Progenitor cell of endocrine pancreas (in vitro differentiated cells): ENCODE measurements at regions not wholly inside any gene's neighbourhood (a gene's known extent, or its start where the extent isn't known, plus 50 kb on each side); places are given as distances from the start of the nearest gene placed in this dataset.

Source experiments
- DNase-seq: peaks from one replicate; pipeline ENCODE4 v3.0.0; 2021; ENCODE audit warnings: low spot score; ENCODE audit not compliant: unreplicated experiment
- H3K27ac Mint-ChIP-seq: 2 replicates; pipeline ENCODE4 v1.8.0; 2021; ENCODE audit warnings: mild to moderate bottlenecking, moderate library complexity, mixed read lengths
- H3K27me3 Mint-ChIP-seq: 2 replicates; pipeline ENCODE4 v1.8.0; 2021; ENCODE audit warnings: mixed read lengths
- H3K36me3 Mint-ChIP-seq: 2 replicates; pipeline ENCODE4 v1.8.0; 2022; ENCODE audit warnings: mixed read lengths; ENCODE audit not compliant: insufficient read depth
- H3K4me1 Mint-ChIP-seq: 2 replicates; pipeline ENCODE4 v1.8.0; 2021; ENCODE audit warnings: low read depth, mixed read lengths
- H3K4me3 Mint-ChIP-seq: 2 replicates; pipeline ENCODE4 v1.8.0; 2021; ENCODE audit warnings: low read depth, mild to moderate bottlenecking, moderate library complexity, mixed read lengths
- H3K9me3 Mint-ChIP-seq: 2 replicates; pipeline ENCODE4 v1.8.0; 2021; ENCODE audit warnings: low read depth, mixed read lengths
- CTCF ChIP-seq: fragments of 200-600 bp; sonication (generic); IDR thresholded peaks from one replicate; pipeline ENCODE4 v1.5.0; 2021; ENCODE audit warnings: antibody characterized with exemption, mild to moderate bottlenecking; ENCODE audit not compliant: unreplicated experiment

DNA sequence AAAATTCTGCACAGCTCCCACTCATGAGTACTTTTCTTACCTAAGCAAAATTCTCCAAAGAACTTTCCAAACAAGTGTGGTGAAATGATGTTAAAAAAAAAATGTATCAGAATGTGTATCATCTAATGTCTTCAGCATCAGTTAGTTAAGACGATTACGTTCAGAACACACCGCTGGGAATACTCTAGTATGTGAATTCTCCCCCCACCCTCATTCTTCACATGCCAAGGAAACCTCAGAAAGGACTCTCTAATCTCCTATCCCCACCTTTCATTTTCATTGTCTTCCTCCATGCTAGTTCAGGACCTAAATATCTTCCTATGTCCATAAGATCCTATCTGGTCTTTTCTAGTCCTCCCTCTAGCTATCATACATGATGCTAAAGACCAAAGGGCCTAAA is 457.4 kb downstream of the SHQ1 start:
- no peak for DNase-seq
- H3K4me3 Mint-ChIP-seq, result no peak overlapping the region
- H3K36me3 Mint-ChIP-seq, result peaks cover 3% of the 10 kb centered on the region
- no peak overlapping the region for H3K27ac Mint-ChIP-seq
- H3K4me1 Mint-ChIP-seq, result peaks cover 21% of the 10 kb centered on the region
- no peaks in the 10 kb centered on the region for H3K9me3 Mint-ChIP-seq
- no peaks in the 10 kb centered on the region for H3K27me3 Mint-ChIP-seq
- TF ChIP-seq CTCF, result no peak

- Mint-ChIP-seq H3K4me3 (no peak overlapping the region), H3K27me3 (no peaks in the 10 kb centered on the region), H3K4me1 (peaks cover 35% of the 10 kb centered on the region), H3K27ac (no peak overlapping the region), H3K9me3 (no peaks in the 10 kb centered on the region), H3K36me3 (no peaks in the 10 kb centered on the region)
- no peak for TF ChIP-seq CTCF
- DNase-seq, result no peak
These were observed 459.6 kb downstream of the SHQ1 start for GRCh38 chr3:72388644-72389043.

- peak overlapping the region; percentile 7 for H3K27ac Mint-ChIP-seq
- H3K27me3 Mint-ChIP-seq, result no peaks in the 10 kb centered on the region
- no peaks in the 10 kb centered on the region for H3K9me3 Mint-ChIP-seq
- H3K4me3 Mint-ChIP-seq, result no peak overlapping the region
- peak; percentile 19 for TF ChIP-seq CTCF
- no peaks in the 10 kb centered on the region for H3K36me3 Mint-ChIP-seq
- H3K4me1 Mint-ChIP-seq, result peaks cover 39% of the 10 kb centered on the region
- DNase-seq, result no peak
These were observed 460.1 kb downstream of the SHQ1 start for GRCh38 chr3:72388117-72388516.

GRCh38 chr3:72386327-72387000 is 461.8 kb downstream of the SHQ1 start:
- no peak overlapping the region for H3K27ac Mint-ChIP-seq
- H3K4me3 Mint-ChIP-seq, result no peak overlapping the region
- H3K36me3 Mint-ChIP-seq, result no peaks in the 10 kb centered on the region
- no peaks in the 10 kb centered on the region for H3K27me3 Mint-ChIP-seq
- DNase-seq, result no peak
- peaks cover 52% of the 10 kb centered on the region for H3K4me1 Mint-ChIP-seq
- H3K9me3 Mint-ChIP-seq, result no peaks in the 10 kb centered on the region
- no peak for TF ChIP-seq CTCF

DNA sequence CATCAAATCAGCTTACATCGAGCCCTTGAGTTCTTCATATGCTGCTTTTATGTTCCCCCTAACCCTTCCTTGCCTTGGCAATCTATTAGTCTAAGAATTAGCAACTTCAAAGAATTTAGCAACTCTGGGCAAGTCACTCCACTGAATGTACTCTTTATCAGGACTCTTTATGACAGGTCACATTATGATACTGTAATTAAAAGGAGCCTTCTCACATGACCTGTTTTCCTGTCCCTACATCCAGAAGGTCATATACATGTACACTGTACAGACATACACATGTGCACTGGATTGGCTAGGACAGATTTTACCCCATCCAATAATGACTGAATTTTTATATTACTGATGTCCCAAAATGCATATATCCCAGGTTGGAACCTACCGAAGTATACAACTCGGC is 463.1 kb downstream of the SHQ1 start:
- Mint-ChIP-seq H3K9me3 (no peaks in the 10 kb centered on the region), H3K4me3 (no peak overlapping the region), H3K4me1 (peaks cover 53% of the 10 kb centered on the region), H3K36me3 (no peaks in the 10 kb centered on the region), H3K27ac (no peak overlapping the region), H3K27me3 (no peaks in the 10 kb centered on the region)
- DNase-seq, result no peak
- no peak for TF ChIP-seq CTCF
